ENCODE measurements at regions not wholly inside any gene's neighbourhood (a gene's known extent, or its start where the extent isn't known, plus 50 kb on each side); places are given as distances from the start of the nearest gene placed in this dataset.
"Not testable (repeated sequence)": the region's sequence is repeated elsewhere in the genome, so short reads cannot be mapped to it uniquely, and the experiment has no call there.

- not testable (repeated sequence) for TF ChIP-seq POLR2AphosphoS5 (IDR thresholded peaks at IDR 0.05; ENCODE audit: low read depth, low read length); POLR2A (IDR thresholded peaks at IDR 0.05; ENCODE audit: low read depth, low read length); TAF1 (IDR thresholded peaks at IDR 0.05; ENCODE audit: borderline replicate concordance, low read depth, low read length)
These were observed 175.3 kb downstream of the OR4M2 start for GRCh38 chr15:22255606-22256005.

Data from GM12892 (cell line).